A673 (cell line): ENCODE measurements at regions not wholly inside any gene's neighbourhood (a gene's known extent, or its start where the extent isn't known, plus 50 kb on each side); places are given as distances from the start of the nearest gene placed in this dataset.

Experiments
- EZH2 ChIP-seq: fragments of 200-600 bp; sonication (generic); IDR thresholded peaks from 2 replicates; pipeline ENCODE4 v1.6.1; 2017; ENCODE audit warnings: borderline replicate concordance, low read depth, mild to moderate bottlenecking, mixed read lengths, antibody characterized with exemption, low read length; ENCODE audit not compliant: poor library complexity, severe bottlenecking
- TF ChIP-seq, protein P1 (sequence below): fragments of 300-800, 200-600 bp; sonication (generic); conservative IDR thresholded peaks from 2 replicates; pipeline ENCODE4 v1.5.1; 2017; ENCODE audit warnings: low read depth, mild to moderate bottlenecking, antibody characterized with exemption, low read length, moderate library complexity, mixed read lengths

DNA sequence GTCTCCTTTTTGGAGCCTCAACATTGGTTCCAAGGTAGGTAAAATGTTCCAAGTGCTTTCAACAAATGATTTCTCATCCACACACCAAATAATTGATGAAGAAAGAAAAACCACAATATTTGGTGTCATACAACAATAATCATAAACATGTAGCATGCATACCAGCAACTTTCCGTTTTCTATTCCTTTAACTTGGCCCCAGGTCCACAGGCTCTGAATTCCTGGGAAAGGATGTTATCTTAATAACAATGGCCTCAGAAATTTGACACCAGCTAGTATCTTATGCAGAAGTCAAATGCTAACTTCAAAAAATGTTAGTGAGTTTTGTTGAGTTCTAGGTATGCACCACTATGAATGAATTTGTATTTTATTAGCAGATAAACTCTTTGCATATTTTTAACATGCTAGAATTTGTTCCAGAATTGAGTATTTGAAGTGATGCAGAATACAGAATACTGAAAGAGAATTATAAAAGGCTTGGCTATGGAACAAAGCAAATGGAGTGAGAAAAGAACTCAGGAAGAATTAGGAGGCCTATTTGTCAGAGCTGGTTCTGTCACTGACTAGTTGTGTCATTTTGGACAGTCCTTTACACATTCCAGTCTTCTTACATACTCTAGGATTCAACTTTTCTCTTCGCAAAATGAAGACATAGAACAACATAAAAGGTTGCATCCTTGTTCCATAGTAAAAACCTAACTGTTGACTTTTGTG, 435.3 kb upstream of the TNC start:
- TF ChIP-seq, protein P1, sequence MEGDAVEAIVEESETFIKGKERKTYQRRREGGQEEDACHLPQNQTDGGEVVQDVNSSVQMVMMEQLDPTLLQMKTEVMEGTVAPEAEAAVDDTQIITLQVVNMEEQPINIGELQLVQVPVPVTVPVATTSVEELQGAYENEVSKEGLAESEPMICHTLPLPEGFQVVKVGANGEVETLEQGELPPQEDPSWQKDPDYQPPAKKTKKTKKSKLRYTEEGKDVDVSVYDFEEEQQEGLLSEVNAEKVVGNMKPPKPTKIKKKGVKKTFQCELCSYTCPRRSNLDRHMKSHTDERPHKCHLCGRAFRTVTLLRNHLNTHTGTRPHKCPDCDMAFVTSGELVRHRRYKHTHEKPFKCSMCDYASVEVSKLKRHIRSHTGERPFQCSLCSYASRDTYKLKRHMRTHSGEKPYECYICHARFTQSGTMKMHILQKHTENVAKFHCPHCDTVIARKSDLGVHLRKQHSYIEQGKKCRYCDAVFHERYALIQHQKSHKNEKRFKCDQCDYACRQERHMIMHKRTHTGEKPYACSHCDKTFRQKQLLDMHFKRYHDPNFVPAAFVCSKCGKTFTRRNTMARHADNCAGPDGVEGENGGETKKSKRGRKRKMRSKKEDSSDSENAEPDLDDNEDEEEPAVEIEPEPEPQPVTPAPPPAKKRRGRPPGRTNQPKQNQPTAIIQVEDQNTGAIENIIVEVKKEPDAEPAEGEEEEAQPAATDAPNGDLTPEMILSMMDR: no peak
- no peak for TF ChIP-seq EZH2
